ENCODE measurements at regions not wholly inside any gene's neighbourhood (a gene's known extent, or its start where the extent isn't known, plus 50 kb on each side); places are given as distances from the start of the nearest gene placed in this dataset.

GRCh38 chr10:61549861-61550260, 96.7 kb upstream of the TMEM26 start:
- no peak for TF ChIP-seq CTCF (IDR thresholded peaks at IDR 0.05)
- no peak for TF ChIP-seq EP300 (IDR thresholded peaks at IDR 0.05)
- no peak for TF ChIP-seq POLR2A (IDR thresholded peaks at IDR 0.05)
- no peak for TF ChIP-seq POLR2AphosphoS5 (IDR thresholded peaks at IDR 0.05)

Data from stomach (tissue), 4 donors.